HG02610 (cell line): ENCODE measurements at regions not wholly inside any gene's neighbourhood (a gene's known extent, or its start where the extent isn't known, plus 50 kb on each side); places are given as distances from the start of the nearest gene placed in this dataset.

Source experiments
- ATAC-seq: cut with Tn5 transposase; IDR thresholded peaks from one replicate; pipeline ENCODE4 v1.9.1; 2021; ENCODE audit warnings: mild to moderate bottlenecking, moderate library complexity; ENCODE audit not compliant: unreplicated experiment

GRCh38 chrX:20393944-20394343 is 127.2 kb upstream of the RPS6KA3 start:
- no peak for ATAC-seq

GRCh38 chrX:20388594-20388993 is 121.9 kb upstream of the RPS6KA3 start:
- no peak for ATAC-seq

- ATAC-seq, result no peak
Measured at GRCh38 chrX:20383477-20383876, 116.8 kb upstream of the RPS6KA3 start.

GRCh38 chrX:20382518-20383297 is 116.0 kb upstream of the RPS6KA3 start:
- peak; percentile 69 for ATAC-seq

GRCh38 chrX:20382082-20382481 is 115.4 kb upstream of the RPS6KA3 start:
- no peak for ATAC-seq

- peak; percentile 53 for ATAC-seq
Measured at GRCh38 chrX:20378233-20378920, 111.7 kb upstream of the RPS6KA3 start.

- no peak for ATAC-seq
Measured at GRCh38 chrX:20374900-20375438, 108.3 kb upstream of the RPS6KA3 start.

- no peak for ATAC-seq
Measured at GRCh38 chrX:20374450-20374849, 107.7 kb upstream of the RPS6KA3 start.

GRCh38 chrX:20373063-20373462 is 106.4 kb upstream of the RPS6KA3 start:
- ATAC-seq, result no peak

- no peak for ATAC-seq
Measured at GRCh38 chrX:20372533-20372932, 105.8 kb upstream of the RPS6KA3 start.

GRCh38 chrX:20369468-20369867 is 102.8 kb upstream of the RPS6KA3 start:
- no peak for ATAC-seq

GRCh38 chrX:20364238-20364637 is 97.5 kb upstream of the RPS6KA3 start:
- no peak for ATAC-seq

GRCh38 chrX:20363275-20363674 is 96.6 kb upstream of the RPS6KA3 start:
- no peak for ATAC-seq

- no peak for ATAC-seq
Measured at GRCh38 chrX:20362268-20363267, 95.9 kb upstream of the RPS6KA3 start.

- no peak for ATAC-seq
Measured at GRCh38 chrX:20361890-20362262, 95.2 kb upstream of the RPS6KA3 start.

GRCh38 chrX:20361081-20361889 is 94.6 kb upstream of the RPS6KA3 start:
- no peak for ATAC-seq

GRCh38 chrX:20355187-20355586 is 88.5 kb upstream of the RPS6KA3 start:
- no peak for ATAC-seq

- ATAC-seq, result no peak
Measured at GRCh38 chrX:20354505-20354904, 87.8 kb upstream of the RPS6KA3 start.

- ATAC-seq, result peak; percentile 84
Measured at GRCh38 chrX:20352935-20353336, 86.2 kb upstream of the RPS6KA3 start.

- peak; percentile 39 for ATAC-seq
Measured at GRCh38 chrX:20352504-20352903, 85.8 kb upstream of the RPS6KA3 start.
